ENCODE measurements at regions not wholly inside any gene's neighbourhood (a gene's known extent, or its start where the extent isn't known, plus 50 kb on each side); places are given as distances from the start of the nearest gene placed in this dataset.
A peak's percentile ranks its signal among the peaks of the same experiment; 100 is the strongest.
"Not testable (repeated sequence)": the region's sequence is repeated elsewhere in the genome, so short reads cannot be mapped to it uniquely, and the experiment has no call there.

- no peak for DNase-seq (ENCODE audit: low read depth in 1 of 2, low spot score in 1 of 2)
- Histone ChIP-seq H3K27ac (replicated peaks) (no peak overlapping the region), H3K4me3 (replicated peaks; ENCODE audit: insufficient read depth, low read length) (no peak overlapping the region), H3K27me3 (ENCODE audit: insufficient read depth, poor library complexity, severe bottlenecking) (no peaks in the 10 kb centered on the region)
- no peak for TF ChIP-seq POLR2AphosphoS5 (IDR thresholded peaks at IDR 0.05; ENCODE audit: low read depth)
- no peak for TF ChIP-seq REST (IDR thresholded peaks at IDR 0.05; ENCODE audit: insufficient replicate concordance, low read depth)
- no peak for TF ChIP-seq GABPA (IDR thresholded peaks at IDR 0.05; ENCODE audit: low read depth)
- TF ChIP-seq SPI1 (IDR thresholded peaks at IDR 0.05; ENCODE audit: borderline replicate concordance, low read depth): no peak
- no peak for TF ChIP-seq CTCF (IDR thresholded peaks at IDR 0.05; ENCODE audit: insufficient read depth, low read length)
Observed at GRCh38 chr14:22282949-22283348, 306.1 kb downstream of the DAD1 start.

GRCh38 chr14:22282417-22282816 lies 306.6 kb downstream of the DAD1 start:
- Histone ChIP-seq H3K27ac (replicated peaks) (no peak overlapping the region), H3K27me3 (ENCODE audit: insufficient read depth, poor library complexity, severe bottlenecking) (no peaks in the 10 kb centered on the region), H3K4me3 (replicated peaks; ENCODE audit: insufficient read depth, low read length) (no peak overlapping the region)
- TF ChIP-seq POLR2AphosphoS5 (IDR thresholded peaks at IDR 0.05; ENCODE audit: low read depth) (no peak), SPI1 (IDR thresholded peaks at IDR 0.05; ENCODE audit: borderline replicate concordance, low read depth) (peak; percentile 11; the same call in 1 of the 2 replicates)
- peak in 1 of 2 experiments; percentile 26 for DNase-seq (ENCODE audit: low read depth in 1 of 2, low spot score in 1 of 2)

GRCh38 chr14:22281447-22281874 lies 307.6 kb downstream of the DAD1 start:
- peak in 1 of 2 experiments; percentile 70 for DNase-seq (ENCODE audit: low read depth in 1 of 2, low spot score in 1 of 2)
- H3K4me3 ChIP-seq (replicated peaks; ENCODE audit: insufficient read depth, low read length); H3K27ac ChIP-seq (replicated peaks); H3K27me3 ChIP-seq (ENCODE audit: insufficient read depth, poor library complexity, severe bottlenecking): not testable (repeated sequence)
- peak; percentile 65; the same call in 1 of the 2 replicates for TF ChIP-seq SPI1 (IDR thresholded peaks at IDR 0.05; ENCODE audit: borderline replicate concordance, low read depth)

- no peak for DNase-seq (ENCODE audit: low read depth in 1 of 2, low spot score in 1 of 2)
- H3K27ac ChIP-seq (replicated peaks): no peak overlapping the region
- peaks cover 3% of the 10 kb centered on the region for H3K27me3 ChIP-seq (ENCODE audit: insufficient read depth, poor library complexity, severe bottlenecking)
- no peak overlapping the region for H3K4me3 ChIP-seq (replicated peaks; ENCODE audit: insufficient read depth, low read length)
- TF ChIP-seq SPI1 (IDR thresholded peaks at IDR 0.05; ENCODE audit: borderline replicate concordance, low read depth): no peak
Observed at GRCh38 chr14:22280497-22281316, 308.3 kb downstream of the DAD1 start.

- DNase-seq (ENCODE audit: low read depth in 1 of 2, low spot score in 1 of 2): no peak
- peaks cover 11% of the 10 kb centered on the region for H3K27me3 ChIP-seq (ENCODE audit: insufficient read depth, poor library complexity, severe bottlenecking)
Observed at GRCh38 chr14:22276913-22277816, 311.9 kb downstream of the DAD1 start.

More at GRCh38 chr14:22276913-22277816, 311.9 kb downstream of the DAD1 start:
- Histone ChIP-seq H3K4me3 (replicated peaks; ENCODE audit: insufficient read depth, low read length) (no peak overlapping the region), H3K27ac (replicated peaks) (no peak overlapping the region)
- no peak for TF ChIP-seq CTCF (IDR thresholded peaks at IDR 0.05; ENCODE audit: insufficient read depth, low read length)
